ENCODE measurements at regions not wholly inside any gene's neighbourhood (a gene's known extent, or its start where the extent isn't known, plus 50 kb on each side); places are given as distances from the start of the nearest gene placed in this dataset.

DNA sequence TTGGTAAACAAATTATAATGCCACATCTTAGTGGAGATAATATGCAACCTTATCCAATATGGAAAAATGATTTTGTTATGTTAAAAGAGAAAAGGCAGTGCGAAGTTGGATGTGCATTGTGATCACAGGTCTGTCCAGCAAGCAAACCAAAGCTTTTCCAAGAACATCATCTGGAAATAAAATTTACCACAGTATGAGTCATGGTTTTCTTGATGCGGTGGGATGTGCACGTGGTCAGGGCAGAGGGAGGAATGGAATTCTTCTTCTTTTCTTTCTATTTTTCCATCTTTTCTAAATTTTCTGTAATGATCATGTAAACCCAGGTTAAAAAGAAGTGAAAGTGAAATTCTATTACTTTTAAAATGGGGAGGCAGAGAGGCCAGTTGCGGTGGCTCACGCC lies 169.8 kb downstream of the C11orf91 start:
- no peak for TF ChIP-seq EZH2 (IDR thresholded peaks at IDR 0.05; ENCODE audit: low read length, unreplicated experiment)
- TF ChIP-seq, protein P1, sequence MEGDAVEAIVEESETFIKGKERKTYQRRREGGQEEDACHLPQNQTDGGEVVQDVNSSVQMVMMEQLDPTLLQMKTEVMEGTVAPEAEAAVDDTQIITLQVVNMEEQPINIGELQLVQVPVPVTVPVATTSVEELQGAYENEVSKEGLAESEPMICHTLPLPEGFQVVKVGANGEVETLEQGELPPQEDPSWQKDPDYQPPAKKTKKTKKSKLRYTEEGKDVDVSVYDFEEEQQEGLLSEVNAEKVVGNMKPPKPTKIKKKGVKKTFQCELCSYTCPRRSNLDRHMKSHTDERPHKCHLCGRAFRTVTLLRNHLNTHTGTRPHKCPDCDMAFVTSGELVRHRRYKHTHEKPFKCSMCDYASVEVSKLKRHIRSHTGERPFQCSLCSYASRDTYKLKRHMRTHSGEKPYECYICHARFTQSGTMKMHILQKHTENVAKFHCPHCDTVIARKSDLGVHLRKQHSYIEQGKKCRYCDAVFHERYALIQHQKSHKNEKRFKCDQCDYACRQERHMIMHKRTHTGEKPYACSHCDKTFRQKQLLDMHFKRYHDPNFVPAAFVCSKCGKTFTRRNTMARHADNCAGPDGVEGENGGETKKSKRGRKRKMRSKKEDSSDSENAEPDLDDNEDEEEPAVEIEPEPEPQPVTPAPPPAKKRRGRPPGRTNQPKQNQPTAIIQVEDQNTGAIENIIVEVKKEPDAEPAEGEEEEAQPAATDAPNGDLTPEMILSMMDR (conservative IDR thresholded peaks at IDR 0.05; ENCODE audit: low read depth, low read length) = no peak
- TF ChIP-seq EZH2phosphoT487 (IDR thresholded peaks at IDR 0.05; ENCODE audit: borderline replicate concordance, low read length) = no peak

Data from PC-3 (cell line).